A673 (cell line): ENCODE measurements at regions not wholly inside any gene's neighbourhood (a gene's known extent, or its start where the extent isn't known, plus 50 kb on each side); places are given as distances from the start of the nearest gene placed in this dataset.

Experiments used
- BruUV-seq: library from RNA; stranded (reverse); fragments of 400-500 nt; replicated peaks from 2 replicates; lab custom pipeline; 2021; lab: Mats Ljungman, UMichigan
- CTCF ChIA-PET: fragments of 300-600 bp; sonication (Branson Sonifier 250); formaldehyde crosslinking; loops from one replicate; lab custom pipeline; 2022; ENCODE audit warnings: antibody characterized with exemption; lab: Charles Lee
- POLR2A ChIA-PET: fragments of 300-600 bp; sonication (Branson Sonifier 250); formaldehyde crosslinking; loops from one replicate; lab custom pipeline; 2022; ENCODE audit warnings: antibody characterized with exemption; ENCODE audit not compliant: low non-redundant PET; lab: Charles Lee
- DNase-seq: peaks from one replicate; pipeline ENCODE4 v3.0.0-alpha.2; 2015; ENCODE audit warnings: low spot score
- H3K27ac ChIP-seq: fragments of 200-600 bp; sonication (generic); 2 replicates; pipeline ENCODE4 v1.5.1; 2016; ENCODE audit warnings: mixed run types, low read depth, mild to moderate bottlenecking, mixed read lengths, antibody characterized with exemption, low read length; ENCODE audit not compliant: poor library complexity, severe bottlenecking
- H3K27me3 ChIP-seq: fragments of 200-600 bp; sonication (generic); replicated peaks from 2 replicates; pipeline ENCODE4 v1.6.1; 2017; ENCODE audit warnings: mixed run types, low read depth, mild to moderate bottlenecking, mixed read lengths, antibody characterized with exemption, low read length; ENCODE audit not compliant: insufficient read depth, poor library complexity
- H3K36me3 ChIP-seq: fragments of 200-600 bp; sonication (generic); 2 replicates; pipeline ENCODE4 v1.6.1; 2016; ENCODE audit warnings: mixed run types, mild to moderate bottlenecking, mixed read lengths, antibody characterized with exemption, low read length; ENCODE audit not compliant: insufficient read depth, poor library complexity, severe bottlenecking
- H3K4me1 ChIP-seq: fragments of 200-600 bp; sonication (generic); 2 replicates; pipeline ENCODE4 v1.6.1; 2017; ENCODE audit warnings: mixed run types, mild to moderate bottlenecking, mixed read lengths, antibody characterized with exemption, low read length; ENCODE audit not compliant: insufficient read depth, poor library complexity, severe bottlenecking
- H3K4me3 ChIP-seq: fragments of 200-600 bp; sonication (generic); 2 replicates; pipeline ENCODE4 v1.5.1; 2016; ENCODE audit warnings: low read depth, mixed run types, mild to moderate bottlenecking, mixed read lengths, low read length; ENCODE audit not compliant: poor library complexity, severe bottlenecking
- H3K9me3 ChIP-seq: fragments of 200-600 bp; sonication (generic); 2 replicates; pipeline ENCODE4 v1.6.1; 2016; ENCODE audit warnings: mixed run types, low read depth, mild to moderate bottlenecking, mixed read lengths, antibody characterized with exemption, low read length; ENCODE audit not compliant: poor library complexity, severe bottlenecking
- EZH2 ChIP-seq: fragments of 200-600 bp; sonication (generic); IDR thresholded peaks from 2 replicates; pipeline ENCODE4 v1.6.1; 2017; ENCODE audit warnings: borderline replicate concordance, low read depth, mild to moderate bottlenecking, mixed read lengths, antibody characterized with exemption, low read length; ENCODE audit not compliant: poor library complexity, severe bottlenecking
- intact Hi-C: fragments of 100-400 bp; cut with micrococcal nuclease; formaldehyde crosslinking; loops from one replicate; pipeline ENCODE4 v1.10.0; 2022; ENCODE audit not compliant: unreplicated experiment
- TF ChIP-seq, protein P1 (sequence below): fragments of 300-800, 200-600 bp; sonication (generic); conservative IDR thresholded peaks from 2 replicates; pipeline ENCODE4 v1.5.1; 2017; ENCODE audit warnings: low read depth, mild to moderate bottlenecking, antibody characterized with exemption, low read length, moderate library complexity, mixed read lengths

DNA sequence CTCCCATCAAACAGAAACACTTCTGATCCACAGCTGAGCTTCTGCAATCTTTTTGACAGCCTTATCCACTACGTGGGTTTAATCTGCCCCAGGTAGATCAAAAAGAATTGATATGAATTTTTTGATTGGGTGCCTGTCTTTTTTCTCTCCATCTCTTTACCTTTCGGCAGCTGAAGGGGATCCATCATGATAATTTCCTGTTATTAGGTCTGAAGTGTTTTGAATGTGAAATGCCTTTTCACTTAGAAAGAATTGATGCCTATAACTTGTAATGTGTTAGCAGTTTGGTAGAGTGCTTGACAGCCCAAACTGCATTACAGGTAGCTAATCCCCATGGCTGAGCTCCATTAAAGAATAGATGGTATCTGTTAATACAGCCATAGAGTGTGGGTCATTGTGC is 745.4 kb downstream of the TLR4 start:
- Histone ChIP-seq H3K4me1 (no peaks in the 10 kb centered on the region), H3K27ac (no peak overlapping the region), H3K4me3 (no peak overlapping the region), H3K27me3 (no peaks in the 10 kb centered on the region), H3K9me3 (no peaks in the 10 kb centered on the region), H3K36me3 (no peaks in the 10 kb centered on the region)
- CTCF ChIA-PET, result no interaction called here
- intact Hi-C loops, result no loop called here
- POLR2A ChIA-PET, result no interaction called here
- TF ChIP-seq, protein P1, sequence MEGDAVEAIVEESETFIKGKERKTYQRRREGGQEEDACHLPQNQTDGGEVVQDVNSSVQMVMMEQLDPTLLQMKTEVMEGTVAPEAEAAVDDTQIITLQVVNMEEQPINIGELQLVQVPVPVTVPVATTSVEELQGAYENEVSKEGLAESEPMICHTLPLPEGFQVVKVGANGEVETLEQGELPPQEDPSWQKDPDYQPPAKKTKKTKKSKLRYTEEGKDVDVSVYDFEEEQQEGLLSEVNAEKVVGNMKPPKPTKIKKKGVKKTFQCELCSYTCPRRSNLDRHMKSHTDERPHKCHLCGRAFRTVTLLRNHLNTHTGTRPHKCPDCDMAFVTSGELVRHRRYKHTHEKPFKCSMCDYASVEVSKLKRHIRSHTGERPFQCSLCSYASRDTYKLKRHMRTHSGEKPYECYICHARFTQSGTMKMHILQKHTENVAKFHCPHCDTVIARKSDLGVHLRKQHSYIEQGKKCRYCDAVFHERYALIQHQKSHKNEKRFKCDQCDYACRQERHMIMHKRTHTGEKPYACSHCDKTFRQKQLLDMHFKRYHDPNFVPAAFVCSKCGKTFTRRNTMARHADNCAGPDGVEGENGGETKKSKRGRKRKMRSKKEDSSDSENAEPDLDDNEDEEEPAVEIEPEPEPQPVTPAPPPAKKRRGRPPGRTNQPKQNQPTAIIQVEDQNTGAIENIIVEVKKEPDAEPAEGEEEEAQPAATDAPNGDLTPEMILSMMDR, result no peak
- TF ChIP-seq EZH2, result no peak
- no TSS peak for BruUV-seq
- no peak for DNase-seq

DNA sequence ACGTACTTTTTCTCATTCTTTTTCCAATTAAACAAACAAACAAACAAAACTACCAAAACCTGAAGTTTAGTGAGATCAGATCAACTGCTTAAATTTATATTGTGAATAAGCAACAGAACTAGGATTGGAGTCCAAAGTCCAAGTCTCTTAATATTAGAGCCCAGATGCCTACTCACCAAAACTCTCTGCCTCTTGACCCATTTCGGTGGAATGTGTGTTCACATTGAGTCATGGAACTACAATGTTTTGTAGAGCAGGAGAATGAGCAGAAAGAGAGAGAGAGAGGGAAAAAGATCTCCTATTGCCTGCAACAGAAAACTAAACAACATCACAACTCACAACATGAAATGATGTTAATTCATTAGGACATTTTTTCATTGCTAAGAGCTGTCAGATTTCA is 751.1 kb downstream of the TLR4 start:
- Histone ChIP-seq H3K36me3 (no peaks in the 10 kb centered on the region), H3K4me3 (no peak overlapping the region), H3K9me3 (no peaks in the 10 kb centered on the region), H3K27ac (no peak overlapping the region), H3K4me1 (no peaks in the 10 kb centered on the region), H3K27me3 (no peaks in the 10 kb centered on the region)
- ChIA-PET POLR2A (no interaction called here), CTCF (no interaction called here)
- TF ChIP-seq EZH2, result no peak
- TF ChIP-seq, protein P1, result no peak
- intact Hi-C loops, result no loop called here
- BruUV-seq, result no TSS peak
- DNase-seq, result no peak

DNA sequence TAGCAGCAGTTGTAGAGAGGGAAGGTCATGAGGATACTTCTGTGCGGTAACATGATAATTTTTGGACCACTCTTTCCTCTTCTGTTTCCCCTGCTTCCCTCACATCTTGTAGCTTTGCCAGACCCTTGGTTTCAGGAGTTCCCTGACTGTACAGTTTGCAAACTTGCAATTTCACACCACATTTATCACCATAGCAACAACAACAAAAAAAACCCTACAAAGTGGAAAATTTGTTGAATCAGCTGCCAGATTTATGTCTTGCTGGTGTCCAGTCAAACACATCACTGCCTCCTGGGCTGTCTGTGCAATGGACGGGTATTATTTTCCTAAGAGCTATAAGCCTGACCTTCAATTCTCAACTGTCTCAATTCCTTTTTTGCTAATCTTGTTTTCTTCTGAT is 751.6 kb downstream of the TLR4 start:
- no peak overlapping the region for H3K27ac ChIP-seq
- H3K9me3 ChIP-seq, result no peaks in the 10 kb centered on the region
- BruUV-seq, result no TSS peak
- DNase-seq, result no peak
- no peaks in the 10 kb centered on the region for H3K36me3 ChIP-seq
- no peak overlapping the region for H3K4me3 ChIP-seq
- CTCF ChIA-PET, result no interaction called here
- POLR2A ChIA-PET, result no interaction called here
- TF ChIP-seq EZH2, result no peak
- TF ChIP-seq, protein P1, result no peak
- intact Hi-C loops, result no loop called here
- H3K27me3 ChIP-seq, result no peaks in the 10 kb centered on the region
- no peaks in the 10 kb centered on the region for H3K4me1 ChIP-seq
